ENCODE measurements at regions not wholly inside any gene's neighbourhood (a gene's known extent, or its start where the extent isn't known, plus 50 kb on each side); places are given as distances from the start of the nearest gene placed in this dataset.

- no peaks in the 10 kb centered on the region for H3K9me3 ChIP-seq (replicated peaks in 1 of 3)
- 81 to 100% (median 90%) methylated on average over 1 of the region's 1 CpG for WGBS, 4 donors
- no peaks in the 10 kb centered on the region for H3K4me1 ChIP-seq (replicated peaks in 1 of 2)
- intact Hi-C loops (cut with DNase I): no loop called here
- no peak overlapping the region for H3K27ac ChIP-seq
- TF ChIP-seq CTCF (IDR thresholded peaks at IDR 0.05): no peak
- no peak for TF ChIP-seq POLR2A (IDR thresholded peaks at IDR 0.05)
- no peak for DNase-seq
- H3K27me3 ChIP-seq: no peaks in the 10 kb centered on the region
- no peaks in the 10 kb centered on the region for H3K36me3 ChIP-seq (replicated peaks in 1 of 2)
- no peak overlapping the region for H3K4me3 ChIP-seq
These were observed 570.7 kb upstream of the ID2 start for GRCh38 chr2:8111193-8111592.

- no peaks in the 10 kb centered on the region for H3K9me3 ChIP-seq (replicated peaks in 1 of 3)
- no peak overlapping the region for H3K4me3 ChIP-seq
- no peak overlapping the region for H3K27ac ChIP-seq
- 74 to 82% (median 79%) methylated on average over 4 of the region's 4 CpGs for WGBS, 4 donors
- no peaks in the 10 kb centered on the region for H3K27me3 ChIP-seq
- intact Hi-C loops (cut with DNase I): no loop called here
- H3K4me1 ChIP-seq (replicated peaks in 1 of 2): peaks cover 13 to 17% of the 10 kb centered on the region in 2 donors
- no peak for DNase-seq
- TF ChIP-seq CTCF (IDR thresholded peaks at IDR 0.05) (no peak), POLR2A (IDR thresholded peaks at IDR 0.05) (no peak)
- H3K36me3 ChIP-seq (replicated peaks in 1 of 2): no peaks in the 10 kb centered on the region
These were observed 566.4 kb upstream of the ID2 start for GRCh38 chr2:8115456-8115855.

- H3K27me3 ChIP-seq: no peaks in the 10 kb centered on the region
- H3K4me1 ChIP-seq (replicated peaks in 1 of 2): peaks cover 14 to 18% of the 10 kb centered on the region in 2 donors
- 85 to 90% (median 88%) methylated on average over 3 of the region's 3 CpGs for WGBS, 4 donors
- no peak for DNase-seq
- H3K36me3 ChIP-seq (replicated peaks in 1 of 2): no peaks in the 10 kb centered on the region
- no peak for TF ChIP-seq POLR2A (IDR thresholded peaks at IDR 0.05)
- no peak for TF ChIP-seq CTCF (IDR thresholded peaks at IDR 0.05)
- no peaks in the 10 kb centered on the region for H3K9me3 ChIP-seq (replicated peaks in 1 of 3)
- intact Hi-C loops (cut with DNase I): no loop called here
- no peak overlapping the region for H3K4me3 ChIP-seq
- H3K27ac ChIP-seq: no peak overlapping the region
These were observed 565.9 kb upstream of the ID2 start for GRCh38 chr2:8115966-8116365.

- intact Hi-C loops (cut with DNase I): no loop called here
- Histone ChIP-seq H3K9me3 (replicated peaks in 1 of 3) (no peaks in the 10 kb centered on the region), H3K36me3 (replicated peaks in 1 of 2) (no peaks in the 10 kb centered on the region), H3K27me3 (no peaks in the 10 kb centered on the region), H3K4me1 (replicated peaks in 1 of 2) (peaks cover 14 to 18% of the 10 kb centered on the region in 2 donors), H3K27ac (no peak overlapping the region), H3K4me3 (no peak overlapping the region)
- TF ChIP-seq POLR2A (IDR thresholded peaks at IDR 0.05) (no peak), CTCF (IDR thresholded peaks at IDR 0.05) (no peak)
- WGBS, 4 donors: 78 to 83% (median 81%) methylated on average over 5 to 7 of the region's 7 CpGs
- DNase-seq: no peak
These were observed 565.2 kb upstream of the ID2 start for GRCh38 chr2:8116661-8117060.

All from adrenal gland (tissue), 9 donors.